ENCODE measurements at regions not wholly inside any gene's neighbourhood (a gene's known extent, or its start where the extent isn't known, plus 50 kb on each side); places are given as distances from the start of the nearest gene placed in this dataset.

GRCh38 chr1:115185336-115185735 lies 96.0 kb upstream of the TSPAN2 start:
- POLR2A ChIA-PET: no interaction called here
- Histone ChIP-seq H3K4me3 (ENCODE audit: low read depth, low read length) (no peak overlapping the region), H3K27me3 (ENCODE audit: control insufficient read depth, insufficient read depth, low read length) (no peaks in the 10 kb centered on the region), H3K36me3 (ENCODE audit: control insufficient read depth, insufficient read depth, low read length) (no peaks in the 10 kb centered on the region)
- no peak for DNase-seq (ENCODE audit: low read depth)
- CTCF ChIA-PET: interaction anchor here (0.6 to 3.2 kb wide), 3 partner anchors 46 to 419 kb away, joined by 3 to 16 read pairs (median 3); no protein-coding TSS in a partner anchor
- TF ChIP-seq CTCF (IDR thresholded peaks at IDR 0.05; ENCODE audit: insufficient read depth, low read depth, low read length): no peak

- TF ChIP-seq CTCF (IDR thresholded peaks at IDR 0.05; ENCODE audit: insufficient read depth, low read depth, low read length): no peak
- no peak for DNase-seq (ENCODE audit: low read depth)
- ChIA-PET CTCF (interaction anchor here (0.6 to 3.2 kb wide), 3 partner anchors 45 to 419 kb away, joined by 3 to 16 read pairs (median 4); no protein-coding TSS in a partner anchor), POLR2A (no interaction called here)
- Histone ChIP-seq H3K36me3 (ENCODE audit: control insufficient read depth, insufficient read depth, low read length) (no peaks in the 10 kb centered on the region), H3K27me3 (ENCODE audit: control insufficient read depth, insufficient read depth, low read length) (no peaks in the 10 kb centered on the region), H3K4me3 (ENCODE audit: low read depth, low read length) (no peak overlapping the region)
These were observed 95.6 kb upstream of the TSPAN2 start for GRCh38 chr1:115184951-115185331.

- H3K4me3 ChIP-seq (ENCODE audit: low read depth, low read length): no peak overlapping the region
- no peaks in the 10 kb centered on the region for H3K27me3 ChIP-seq (ENCODE audit: control insufficient read depth, insufficient read depth, low read length)
- TF ChIP-seq CTCF (IDR thresholded peaks at IDR 0.05; ENCODE audit: insufficient read depth, low read depth, low read length): peak; percentile 37
- ChIA-PET POLR2A (no interaction called here), CTCF (interaction anchor here (0.6 to 3.2 kb wide), 4 partner anchors 45 to 298 kb away, joined by 3 to 16 read pairs (median 4); no protein-coding TSS in a partner anchor)
- no peak for DNase-seq (ENCODE audit: low read depth)
- no peaks in the 10 kb centered on the region for H3K36me3 ChIP-seq (ENCODE audit: control insufficient read depth, insufficient read depth, low read length)
These were observed 95.1 kb upstream of the TSPAN2 start for GRCh38 chr1:115184260-115184950.

GRCh38 chr1:115183721-115184259 lies 94.5 kb upstream of the TSPAN2 start:
- no peaks in the 10 kb centered on the region for H3K27me3 ChIP-seq (ENCODE audit: control insufficient read depth, insufficient read depth, low read length)
- CTCF ChIA-PET: interaction anchor here (0.6 to 3.2 kb wide), 5 partner anchors 44 to 299 kb away, joined by 3 to 16 read pairs (median 3); no protein-coding TSS in a partner anchor
- POLR2A ChIA-PET: no interaction called here
- no peak for DNase-seq (ENCODE audit: low read depth)
- TF ChIP-seq CTCF (IDR thresholded peaks at IDR 0.05; ENCODE audit: insufficient read depth, low read depth, low read length): no peak
- H3K36me3 ChIP-seq (ENCODE audit: control insufficient read depth, insufficient read depth, low read length): no peaks in the 10 kb centered on the region
- H3K4me3 ChIP-seq (ENCODE audit: low read depth, low read length): no peak overlapping the region

GRCh38 chr1:115183158-115183557 lies 93.9 kb upstream of the TSPAN2 start:
- ChIA-PET POLR2A (no interaction called here), CTCF (interaction anchor here (0.7 to 3.2 kb wide), 4 partner anchors 38 to 119 kb away, joined by 3 to 16 read pairs (median 4); no protein-coding TSS in a partner anchor)
- DNase-seq (ENCODE audit: low read depth): no peak
- H3K36me3 ChIP-seq (ENCODE audit: control insufficient read depth, insufficient read depth, low read length): no peaks in the 10 kb centered on the region
- no peak overlapping the region for H3K4me3 ChIP-seq (ENCODE audit: low read depth, low read length)
- TF ChIP-seq CTCF (IDR thresholded peaks at IDR 0.05; ENCODE audit: insufficient read depth, low read depth, low read length): no peak
- no peaks in the 10 kb centered on the region for H3K27me3 ChIP-seq (ENCODE audit: control insufficient read depth, insufficient read depth, low read length)
